DND-41 (cell line): ENCODE measurements at regions not wholly inside any gene's neighbourhood (a gene's known extent, or its start where the extent isn't known, plus 50 kb on each side); places are given as distances from the start of the nearest gene placed in this dataset.

Experiments used
- ATAC-seq: fragments of 200-7000 bp; cut with Tn5 transposase; 3 replicates; pipeline ENCODE4 v1.9.1; 2021; ENCODE audit warnings: low read depth; ENCODE audit not compliant: insufficient read depth
- DNase-seq: peaks from one replicate; pipeline ENCODE4 v3.0.0-alpha.2; 2020
- H2AFZ ChIP-seq: 2 replicates; pipeline ENCODE4 v1.6.0; 2012; ENCODE audit warnings: low read depth, low read length
- H3K27ac ChIP-seq: 2 replicates; pipeline ENCODE4 v1.5.1; 2012; ENCODE audit warnings: low read length, inconsistent platforms
- H3K27me3 ChIP-seq: fragments of 200-600 bp; sonication (generic); 2 replicates; pipeline ENCODE4 v1.6.0; 2012; ENCODE audit warnings: low read length, mild to moderate bottlenecking, inconsistent platforms; ENCODE audit not compliant: insufficient read depth, poor library complexity
- H3K36me3 ChIP-seq: 2 replicates; pipeline ENCODE4 v1.5.1; 2012; ENCODE audit warnings: low read length, inconsistent platforms; ENCODE audit not compliant: insufficient read depth
- H3K4me1 ChIP-seq: 2 replicates; pipeline ENCODE4 v1.5.1; 2012; ENCODE audit warnings: mild to moderate bottlenecking, low read length; ENCODE audit not compliant: insufficient read depth
- H3K4me2 ChIP-seq: 2 replicates; pipeline ENCODE4 v1.6.0; 2012; ENCODE audit warnings: mild to moderate bottlenecking, moderate library complexity, low read length, inconsistent platforms; ENCODE audit not compliant: insufficient read depth
- H3K4me3 ChIP-seq, 2 experiments: fragments of 200-600 bp in 1 of 2; shearing (Covaris generic) in 1 of 2; 2 replicates each; pipeline ENCODE4 v1.5.1; 2012 to 2016; ENCODE audit warnings: inconsistent platforms in 2 of 2, low read length in 2 of 2, mild to moderate bottlenecking in 2 of 2, low read depth in 1 of 2, moderate library complexity in 1 of 2
- H3K79me2 ChIP-seq: 2 replicates; pipeline ENCODE4 v1.6.0; 2012; ENCODE audit warnings: low read length, inconsistent platforms; ENCODE audit not compliant: insufficient read depth
- H3K9ac ChIP-seq: 2 replicates; pipeline ENCODE4 v1.6.0; 2012; ENCODE audit warnings: low read depth, mild to moderate bottlenecking, inconsistent platforms, low read length, moderate library complexity
- H3K9me3 ChIP-seq: 2 replicates; pipeline ENCODE4 v1.5.1; 2012; ENCODE audit warnings: low read length, moderate library complexity, mild to moderate bottlenecking, inconsistent platforms; ENCODE audit not compliant: insufficient read depth, severe bottlenecking
- H4K20me1 ChIP-seq: 2 replicates; pipeline ENCODE4 v1.6.0; 2012; ENCODE audit warnings: low read length; ENCODE audit not compliant: insufficient read depth
- CTCF ChIP-seq: IDR thresholded peaks from 2 replicates; pipeline ENCODE4 v1.5.1; 2012; ENCODE audit warnings: borderline replicate concordance, low read length, moderate library complexity, mild to moderate bottlenecking; ENCODE audit not compliant: poor library complexity, severe bottlenecking; ENCODE audit errors: extremely low read depth
- EZH2 ChIP-seq: IDR thresholded peaks from 3 replicates; pipeline ENCODE4 v1.6.1; 2012; ENCODE audit warnings: borderline replicate concordance, low read depth, mild to moderate bottlenecking, moderate library complexity, low read length, inconsistent platforms; ENCODE audit not compliant: severe bottlenecking

DNA sequence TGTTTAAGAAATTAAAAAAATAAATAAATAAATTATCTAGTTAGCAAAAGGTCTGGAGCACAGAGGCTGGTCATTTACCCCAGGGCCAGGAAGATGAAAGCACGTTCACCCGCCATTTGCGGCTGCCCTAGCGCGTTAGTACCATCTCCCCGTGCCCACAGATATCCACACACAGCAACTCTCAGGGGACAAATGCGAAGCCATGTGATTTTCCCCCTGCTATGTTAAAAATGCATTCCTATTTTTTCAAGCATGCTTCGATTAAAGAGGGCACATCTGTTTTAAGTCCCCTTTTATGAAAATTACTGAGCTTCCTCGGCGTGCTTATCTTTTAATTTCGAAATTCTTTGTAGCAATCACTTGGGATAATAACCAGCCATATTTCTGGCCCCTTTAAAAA is 56.9 kb upstream of the PIWIL1 start:
- Histone ChIP-seq H3K4me1 (peaks cover 14% of the 10 kb centered on the region), H3K27me3 (no peaks in the 10 kb centered on the region), H2AFZ (no peak overlapping the region), H3K4me3 (no peak overlapping the region), H3K9ac (no peak overlapping the region), H4K20me1 (no peaks in the 10 kb centered on the region), H3K27ac (no peak overlapping the region), H3K79me2 (no peaks in the 10 kb centered on the region), H3K9me3 (peaks cover 7% of the 10 kb centered on the region), H3K36me3 (no peaks in the 10 kb centered on the region), H3K4me2 (peak overlapping the region; percentile 51; the same call in 1 of the 2 replicates)
- ATAC-seq (no peak), DNase-seq (no peak)
- TF ChIP-seq CTCF (no peak), EZH2 (no peak)

- Histone ChIP-seq H3K4me1 (peaks cover 14% of the 10 kb centered on the region), H3K4me3 (no peak overlapping the region), H4K20me1 (no peaks in the 10 kb centered on the region), H3K4me2 (no peak overlapping the region), H3K79me2 (no peaks in the 10 kb centered on the region), H3K9ac (no peak overlapping the region), H3K36me3 (no peaks in the 10 kb centered on the region), H2AFZ (no peak overlapping the region), H3K27me3 (no peaks in the 10 kb centered on the region), H3K27ac (no peak overlapping the region), H3K9me3 (peaks cover 7% of the 10 kb centered on the region)
- ATAC-seq (peak; percentile 29; the same call in 1 of the 3 replicates), DNase-seq (peak; percentile 32)
- no peak for TF ChIP-seq EZH2
- peak; percentile 57 for TF ChIP-seq CTCF
Measured at GRCh38 chr12:130281153-130281799, 56.4 kb upstream of the PIWIL1 start.

GRCh38 chr12:130286041-130286440 is 51.6 kb upstream of the PIWIL1 start:
- H4K20me1 ChIP-seq: no peaks in the 10 kb centered on the region
- no peaks in the 10 kb centered on the region for H3K36me3 ChIP-seq
- no peak overlapping the region for H3K9ac ChIP-seq
- no peak overlapping the region for H2AFZ ChIP-seq
- ATAC-seq: no peak
- H3K27ac ChIP-seq: no peak overlapping the region
- H3K27me3 ChIP-seq: no peaks in the 10 kb centered on the region
- H3K9me3 ChIP-seq: peaks cover 7% of the 10 kb centered on the region
- no peaks in the 10 kb centered on the region for H3K79me2 ChIP-seq
- H3K4me3 ChIP-seq: no peak overlapping the region
- H3K4me1 ChIP-seq: no peaks in the 10 kb centered on the region
- DNase-seq: no peak
- no peak overlapping the region for H3K4me2 ChIP-seq
- TF ChIP-seq EZH2 (no peak), CTCF (no peak)
